Frontal cortex (tissue), 3 donors: ENCODE measurements at regions not wholly inside any gene's neighbourhood (a gene's known extent, or its start where the extent isn't known, plus 50 kb on each side); places are given as distances from the start of the nearest gene placed in this dataset.
"Not testable (repeated sequence)": the region's sequence is repeated elsewhere in the genome, so short reads cannot be mapped to it uniquely, and the experiment has no call there.

ENCODE experiments used
- DNase-seq, 2 donors: peaks; one replicate each; pipeline ENCODE4 v3.0.0; 2012; ENCODE audit warnings: low spot score in 2 of 2
- FAIRE-seq: peaks from 2 replicates; lab custom pipeline; 2012; peaks lifted over from hg19 to GRCh38; lab: Jason Lieb, UNC
- donor health status: control.
- donor health status: control.
- donor health status: control.

- DNase-seq, result no peak
- FAIRE-seq, result no peak
These were observed 178.3 kb upstream of the RFC3 start for GRCh38 chr13:33639626-33640080.

GRCh38 chr13:33640832-33641231, 177.1 kb upstream of the RFC3 start:
- FAIRE-seq (no peak), DNase-seq (no peak)

GRCh38 chr13:33642374-33643065, 175.4 kb upstream of the RFC3 start:
- FAIRE-seq (no peak), DNase-seq (no peak)

DNA sequence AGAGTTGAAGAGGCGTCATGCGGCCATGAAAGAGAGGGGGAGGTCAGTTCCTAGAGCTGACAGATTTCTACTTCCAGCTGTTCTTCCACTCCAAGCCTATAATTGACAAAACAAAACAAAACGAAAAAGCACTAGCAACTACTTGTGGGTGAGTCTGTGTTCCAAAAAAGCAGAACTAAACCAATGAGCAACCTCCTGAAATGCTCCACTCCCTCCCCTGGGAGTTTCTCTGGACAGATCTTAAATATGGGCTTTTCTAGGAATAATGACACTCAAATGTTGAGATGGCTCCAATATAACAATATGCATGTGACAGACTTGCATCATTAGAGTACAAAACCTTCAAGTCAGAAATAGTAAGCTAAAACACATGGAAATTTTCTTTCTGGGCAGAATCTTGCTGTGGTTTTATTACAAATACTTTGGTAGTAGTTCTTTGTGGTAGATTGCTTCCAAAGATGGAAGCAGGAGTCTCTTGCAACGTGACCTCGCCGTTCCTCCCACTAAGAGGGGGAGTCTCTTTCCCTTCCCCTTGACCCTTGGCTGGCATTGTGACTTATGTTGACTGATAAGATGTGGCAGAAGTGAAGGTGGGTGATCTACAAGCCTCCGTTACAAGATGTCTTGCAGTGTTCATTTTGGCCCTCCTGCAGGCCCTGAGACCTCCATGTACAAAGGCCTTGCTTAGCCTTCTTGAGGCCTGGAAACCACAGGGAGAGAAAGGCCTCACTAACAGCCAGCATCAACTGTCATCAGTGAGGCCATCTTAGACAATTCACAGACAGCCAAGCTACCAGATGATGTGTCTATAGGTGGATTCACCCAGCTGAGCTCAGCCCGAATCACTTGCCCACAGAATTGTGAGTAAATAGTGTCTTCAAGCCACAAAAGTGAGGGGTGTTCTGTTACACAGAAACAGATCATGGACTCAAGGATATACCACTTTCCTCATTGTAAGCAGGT, 173.1 kb upstream of the RFC3 start:
- FAIRE-seq (no peak), DNase-seq (no peak)

DNA sequence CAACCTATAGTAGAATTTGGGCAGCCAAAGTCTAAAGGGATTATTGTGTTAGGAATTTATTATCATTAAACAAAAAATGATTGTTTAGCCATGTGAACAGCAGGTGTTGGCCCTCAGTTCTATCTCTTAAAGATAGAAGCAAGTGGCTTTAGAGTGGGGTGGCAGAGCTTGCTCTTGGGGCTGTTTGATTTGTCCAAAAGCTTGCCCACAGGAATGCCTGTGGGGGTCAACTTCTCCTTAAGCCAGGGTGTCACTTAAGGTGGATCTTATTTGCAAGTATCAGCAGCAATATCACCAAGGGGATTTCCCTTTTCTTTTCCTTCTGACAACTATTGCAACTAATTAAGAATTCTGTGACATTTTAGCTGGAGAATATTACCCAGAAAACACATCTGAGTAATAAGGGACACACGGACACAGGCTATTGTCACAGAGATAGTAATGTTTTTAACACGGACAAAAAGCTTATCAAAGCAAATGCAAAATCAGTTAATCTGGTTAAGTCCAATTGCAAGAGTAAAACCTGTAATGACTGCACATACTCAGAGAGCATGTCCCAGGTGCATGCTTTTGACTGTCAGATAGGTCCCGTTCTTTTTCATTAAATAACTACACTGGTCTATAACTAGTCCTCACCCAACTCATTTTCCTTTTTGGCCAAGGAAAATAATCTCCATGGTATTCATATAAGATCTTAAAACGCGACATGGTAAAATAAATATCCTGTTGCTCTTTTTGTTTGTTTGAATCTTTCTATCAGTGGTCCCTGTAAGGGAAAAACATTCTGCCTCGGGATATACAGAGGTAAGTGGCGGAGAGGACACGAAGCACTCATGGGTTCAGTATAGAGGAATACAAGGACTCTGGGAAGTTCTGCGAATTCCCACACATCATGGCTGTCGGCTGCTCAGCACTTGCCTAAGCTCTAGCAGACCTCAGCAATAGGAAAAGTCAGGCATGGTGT, 172.1 kb upstream of the RFC3 start:
- no peak for FAIRE-seq
- no peak for DNase-seq

DNA sequence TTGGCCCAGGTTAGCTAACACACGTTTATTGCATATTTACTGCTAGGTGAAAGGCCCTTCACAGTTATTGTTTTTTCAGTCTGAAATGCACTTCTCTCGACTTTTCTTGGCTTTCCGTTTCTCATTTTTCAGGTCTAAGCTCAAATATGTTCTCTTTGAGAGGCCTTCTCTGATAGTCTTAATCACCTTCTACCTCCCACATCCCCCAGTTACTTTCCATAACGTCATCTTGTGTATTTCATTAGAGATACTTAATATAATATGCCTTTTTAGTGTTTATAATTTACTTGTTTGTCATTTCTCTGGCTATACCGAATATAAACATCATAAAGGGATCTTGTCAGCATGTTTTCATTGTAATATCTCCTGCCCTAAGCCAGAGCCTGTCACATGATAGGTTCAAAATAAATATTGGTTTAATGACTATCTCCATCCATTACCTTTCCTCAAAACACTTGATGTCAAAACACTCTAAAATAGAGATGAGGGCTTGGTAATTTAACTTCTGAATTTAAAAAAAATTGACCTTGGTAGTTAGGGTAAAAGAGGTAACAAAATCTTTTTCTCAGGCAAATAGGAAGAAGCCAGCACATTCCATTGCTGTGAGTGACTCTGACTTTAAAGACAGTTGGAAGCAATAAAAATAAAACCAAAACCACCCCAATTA, 168.6 kb upstream of the RFC3 start:
- FAIRE-seq (no peak), DNase-seq (no peak)

DNA sequence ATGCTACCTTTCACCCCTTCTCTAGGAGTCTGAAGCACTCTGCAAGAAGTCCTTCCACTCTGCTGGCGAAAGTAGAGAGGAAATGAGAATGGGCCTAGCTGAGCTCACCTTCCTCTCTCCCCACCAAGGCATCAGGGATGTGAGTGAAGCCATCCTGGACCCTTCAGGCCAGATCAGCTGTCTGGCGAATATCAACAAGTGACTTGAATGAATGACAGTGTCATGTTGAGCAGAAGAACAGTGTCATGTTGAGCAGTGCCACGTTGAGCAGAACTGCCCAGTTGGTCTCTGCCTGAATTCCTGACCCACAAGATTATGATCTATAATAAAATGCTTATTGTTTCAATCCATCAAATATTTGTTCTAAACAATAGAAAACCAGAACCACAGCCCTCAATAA, 166.2 kb upstream of the RFC3 start:
- DNase-seq (no peak), FAIRE-seq (no peak)

- no peak for FAIRE-seq
- no peak for DNase-seq
These were observed 160.7 kb upstream of the RFC3 start for GRCh38 chr13:33657274-33657673.

- FAIRE-seq, result no peak
- DNase-seq, result no peak
These were observed 158.5 kb upstream of the RFC3 start for GRCh38 chr13:33659466-33659865.

- DNase-seq, result no peak
- FAIRE-seq, result no peak
These were observed 158.1 kb upstream of the RFC3 start for GRCh38 chr13:33659894-33660293.

- FAIRE-seq (no peak), DNase-seq (no peak)
These were observed 155.6 kb upstream of the RFC3 start for GRCh38 chr13:33662392-33662791.

DNA sequence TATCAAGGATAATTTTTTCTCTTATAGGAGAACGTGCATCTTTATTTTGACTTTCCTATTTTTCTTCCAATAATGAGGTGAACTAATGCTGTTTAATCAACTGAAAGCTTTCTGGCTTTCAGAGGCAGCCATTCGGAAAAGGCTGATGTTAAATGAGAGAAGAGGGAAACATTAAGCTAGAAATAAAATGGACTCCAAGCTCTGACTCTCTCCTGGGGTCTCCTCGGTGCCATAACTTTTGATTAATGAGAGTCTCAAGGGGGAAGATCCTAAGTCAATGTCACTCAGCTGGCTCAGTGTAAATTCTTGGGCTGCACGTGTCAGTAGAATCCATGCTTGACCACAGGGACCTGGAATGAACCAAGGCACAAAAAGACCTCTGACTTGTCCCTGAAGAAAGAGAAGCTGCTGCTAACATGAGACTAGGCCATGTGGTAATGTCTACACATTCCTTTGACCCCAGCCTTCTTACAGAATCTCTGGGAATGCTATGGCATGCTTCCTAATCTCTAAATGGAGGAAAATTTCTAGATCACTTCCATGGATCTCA, 152.2 kb upstream of the RFC3 start:
- no peak for DNase-seq
- no peak for FAIRE-seq

- DNase-seq (no peak), FAIRE-seq (no peak)
These were observed 146.4 kb upstream of the RFC3 start for GRCh38 chr13:33671560-33671959.

GRCh38 chr13:33672022-33672421, 145.9 kb upstream of the RFC3 start:
- not testable (repeated sequence) for DNase-seq, FAIRE-seq

GRCh38 chr13:33676045-33676989, 141.6 kb upstream of the RFC3 start:
- FAIRE-seq, result no peak
- DNase-seq, result peak in 1 of 2 donors; percentile 16

DNA sequence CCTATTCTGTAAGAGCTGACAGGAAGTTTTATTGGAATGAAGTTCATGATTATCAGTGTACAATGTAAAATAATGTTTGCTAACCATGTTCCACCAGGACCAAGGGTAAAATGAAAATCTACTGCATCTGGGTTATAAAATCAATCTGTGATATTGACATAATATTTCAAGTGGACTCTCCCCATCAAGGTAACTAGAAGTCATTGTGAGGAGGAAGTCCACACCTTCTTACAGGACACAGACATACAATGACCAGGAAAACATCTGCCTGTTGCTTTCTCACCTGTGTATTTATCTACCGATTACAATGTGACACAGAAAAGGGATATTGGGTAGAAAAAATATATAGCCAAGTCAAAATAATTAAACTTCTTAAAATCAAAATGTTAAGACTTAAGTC, 140.7 kb upstream of the RFC3 start:
- DNase-seq (no peak), FAIRE-seq (no peak)

GRCh38 chr13:33678084-33678483, 139.9 kb upstream of the RFC3 start:
- FAIRE-seq (no peak), DNase-seq (no peak)
